Fibroblast of lung (primary cell): ENCODE measurements at regions not wholly inside any gene's neighbourhood (a gene's known extent, or its start where the extent isn't known, plus 50 kb on each side); places are given as distances from the start of the nearest gene placed in this dataset.

Experiments used
- DNase-seq, 2 donors: peaks; one replicate each; pipeline versions ENCODE4 v3.0.0 to v3.0.0-alpha.2; 2010; ENCODE audit warnings: low read depth in 2 of 2
- H2AFZ ChIP-seq: 2 replicates; pipeline ENCODE4 v1.5.1; 2012; ENCODE audit warnings: low read length, control low read depth, inconsistent platforms
- H3K27ac ChIP-seq: 2 replicates; pipeline ENCODE4 v1.5.1; 2011; ENCODE audit warnings: low read length, control low read depth; ENCODE audit not compliant: insufficient read depth
- H3K27me3 ChIP-seq: 2 replicates; pipeline ENCODE4 v1.5.1; 2011; ENCODE audit warnings: mild to moderate bottlenecking, low read length; ENCODE audit not compliant: control insufficient read depth, insufficient read depth
- H3K36me3 ChIP-seq: 2 replicates; pipeline ENCODE4 v1.5.1; 2011; ENCODE audit warnings: low read length; ENCODE audit not compliant: control insufficient read depth, insufficient read depth
- H3K4me1 ChIP-seq: 2 replicates; pipeline ENCODE4 v1.5.1; 2011; ENCODE audit warnings: low read length; ENCODE audit not compliant: control insufficient read depth, insufficient read depth; ENCODE audit errors: extremely low read depth
- H3K4me2 ChIP-seq: 2 replicates; pipeline ENCODE4 v1.5.1; 2011; ENCODE audit warnings: low read length, control low read depth; ENCODE audit not compliant: insufficient read depth; ENCODE audit errors: extremely low read depth
- H3K4me3 ChIP-seq, 4 experiments: fragments of 200-600 bp in 1 of 4; sonication (generic) in 1 of 4; replicated peaks in 1 of 4; 2 replicates each; pipeline ENCODE4 v1.5.1; 2011 to 2016; ENCODE audit warnings: low read length in 4 of 4, low read depth in 3 of 4, mild to moderate bottlenecking in 3 of 4, control low read depth in 2 of 4, inconsistent platforms in 1 of 4, mixed read lengths in 1 of 4; ENCODE audit not compliant: insufficient read depth in 1 of 4; ENCODE audit errors: control extremely low read depth in 1 of 4
- H3K79me2 ChIP-seq: 2 replicates; pipeline ENCODE4 v1.5.1; 2012; ENCODE audit warnings: mild to moderate bottlenecking, low read length, inconsistent platforms; ENCODE audit not compliant: control insufficient read depth, insufficient read depth
- H3K9ac ChIP-seq: 2 replicates; pipeline ENCODE4 v1.5.1; 2011; ENCODE audit warnings: mild to moderate bottlenecking, low read length, control low read depth; ENCODE audit not compliant: insufficient read depth
- H3K9me3 ChIP-seq: 2 replicates; pipeline ENCODE4 v1.5.1; 2012; ENCODE audit warnings: low read depth, low read length; ENCODE audit not compliant: control insufficient read depth, insufficient read depth
- H4K20me1 ChIP-seq: 2 replicates; pipeline ENCODE4 v1.5.1; 2011; ENCODE audit warnings: low read length; ENCODE audit not compliant: control insufficient read depth, insufficient read depth; ENCODE audit errors: extremely low read depth
- CTCF ChIP-seq, 2 donors: IDR thresholded peaks in 1 of 2; conservative IDR thresholded peaks in 1 of 2; 1 replicate in 1 of 2; 2 replicates in 1 of 2; pipeline ENCODE4 v1.5.1; 2011 to 2012; ENCODE audit warnings: low read length in 2 of 2, control low read depth in 1 of 2, inconsistent platforms in 1 of 2, low read depth in 1 of 2, mild to moderate bottlenecking in 1 of 2
- EZH2 ChIP-seq: IDR thresholded peaks from 2 replicates; pipeline ENCODE4 v1.5.1; 2012; ENCODE audit warnings: low read length, control low read depth, mild to moderate bottlenecking; ENCODE audit errors: missing control alignments

- H3K27ac ChIP-seq = no peak overlapping the region
- no peaks in the 10 kb centered on the region for H3K4me1 ChIP-seq
- H3K4me2 ChIP-seq = no peak overlapping the region
- no peaks in the 10 kb centered on the region for H3K36me3 ChIP-seq
- H3K9ac ChIP-seq = no peak overlapping the region
- no peak for DNase-seq
- no peak overlapping the region for H3K4me3 ChIP-seq
- TF ChIP-seq EZH2 = no peak
- no peak for TF ChIP-seq CTCF (conservative IDR thresholded peaks at IDR 0.05 in 1 of 2, IDR thresholded peaks at IDR 0.05 in 1 of 2; ENCODE audit: low read depth in 1 of 2, low read length in 2 of 2)
- H3K27me3 ChIP-seq = no peaks in the 10 kb centered on the region
- H3K79me2 ChIP-seq = no peaks in the 10 kb centered on the region
- no peak overlapping the region for H2AFZ ChIP-seq
- no peaks in the 10 kb centered on the region for H3K9me3 ChIP-seq
- no peaks in the 10 kb centered on the region for H4K20me1 ChIP-seq
Measured at GRCh38 chr6:133173276-133173675, 67.9 kb upstream of the EYA4 start.

GRCh38 chr6:133179481-133179880, 61.7 kb upstream of the EYA4 start:
- no peak overlapping the region for H3K9ac ChIP-seq
- no peak overlapping the region for H3K27ac ChIP-seq
- H2AFZ ChIP-seq = no peak overlapping the region
- no peaks in the 10 kb centered on the region for H4K20me1 ChIP-seq
- no peaks in the 10 kb centered on the region for H3K9me3 ChIP-seq
- H3K27me3 ChIP-seq = no peaks in the 10 kb centered on the region
- H3K79me2 ChIP-seq = no peaks in the 10 kb centered on the region
- TF ChIP-seq EZH2 = no peak
- TF ChIP-seq CTCF (conservative IDR thresholded peaks at IDR 0.05 in 1 of 2, IDR thresholded peaks at IDR 0.05 in 1 of 2; ENCODE audit: low read depth in 1 of 2, low read length in 2 of 2) = no peak
- H3K4me2 ChIP-seq = no peak overlapping the region
- H3K36me3 ChIP-seq = no peaks in the 10 kb centered on the region
- no peaks in the 10 kb centered on the region for H3K4me1 ChIP-seq
- no peak for DNase-seq
- H3K4me3 ChIP-seq = no peak overlapping the region

- H3K4me1 ChIP-seq = no peaks in the 10 kb centered on the region
- no peaks in the 10 kb centered on the region for H3K36me3 ChIP-seq
- H3K27ac ChIP-seq = no peak overlapping the region
- DNase-seq = no peak
- H3K4me3 ChIP-seq = no peak overlapping the region
- no peak overlapping the region for H3K9ac ChIP-seq
- H3K79me2 ChIP-seq = no peaks in the 10 kb centered on the region
- H3K9me3 ChIP-seq = no peaks in the 10 kb centered on the region
- H4K20me1 ChIP-seq = no peaks in the 10 kb centered on the region
- H3K4me2 ChIP-seq = no peak overlapping the region
- H3K27me3 ChIP-seq = no peaks in the 10 kb centered on the region
- TF ChIP-seq EZH2 (no peak), CTCF (conservative IDR thresholded peaks at IDR 0.05 in 1 of 2, IDR thresholded peaks at IDR 0.05 in 1 of 2; ENCODE audit: low read depth in 1 of 2, low read length in 2 of 2) (no peak)
- no peak overlapping the region for H2AFZ ChIP-seq
Measured at GRCh38 chr6:133183691-133184090, 57.5 kb upstream of the EYA4 start.
